ENCODE measurements at regions not wholly inside any gene's neighbourhood (a gene's known extent, or its start where the extent isn't known, plus 50 kb on each side); places are given as distances from the start of the nearest gene placed in this dataset.
"Not testable (repeated sequence)": the region's sequence is repeated elsewhere in the genome, so short reads cannot be mapped to it uniquely, and the experiment has no call there.

DNA sequence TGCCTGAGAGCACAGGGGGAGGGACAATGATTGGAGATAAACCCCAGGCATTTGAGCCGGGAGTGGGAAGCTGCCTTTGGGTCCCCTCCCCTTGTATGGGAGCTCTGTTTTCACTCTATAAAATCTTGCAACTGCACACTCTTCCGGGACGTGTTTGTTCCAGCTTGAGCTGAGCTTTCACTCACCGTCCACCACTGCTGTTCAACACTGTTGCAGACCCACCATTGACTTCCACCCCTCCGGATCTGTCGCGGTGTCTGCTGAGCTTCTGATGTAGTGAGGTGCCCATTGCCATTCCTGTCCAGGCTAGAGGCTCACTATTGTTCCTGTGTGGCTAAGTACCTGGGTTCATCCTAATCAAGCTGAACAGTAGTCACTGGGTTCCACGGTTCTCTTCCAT, 231.6 kb upstream of the CWC22 start:
- H3K9me3 Mint-ChIP-seq = no peaks in the 10 kb centered on the region
- H3K4me1 Mint-ChIP-seq (ENCODE audit: low read depth) = no peaks in the 10 kb centered on the region
- no peaks in the 10 kb centered on the region for H3K36me3 Mint-ChIP-seq (ENCODE audit: low read depth)
- no peak overlapping the region for H3K27ac Mint-ChIP-seq
- intact Hi-C loops (cut with micrococcal nuclease) = no loop called here
- no peaks in the 10 kb centered on the region for H3K27me3 Mint-ChIP-seq
- H3K4me3 Mint-ChIP-seq = no peak overlapping the region

DNA sequence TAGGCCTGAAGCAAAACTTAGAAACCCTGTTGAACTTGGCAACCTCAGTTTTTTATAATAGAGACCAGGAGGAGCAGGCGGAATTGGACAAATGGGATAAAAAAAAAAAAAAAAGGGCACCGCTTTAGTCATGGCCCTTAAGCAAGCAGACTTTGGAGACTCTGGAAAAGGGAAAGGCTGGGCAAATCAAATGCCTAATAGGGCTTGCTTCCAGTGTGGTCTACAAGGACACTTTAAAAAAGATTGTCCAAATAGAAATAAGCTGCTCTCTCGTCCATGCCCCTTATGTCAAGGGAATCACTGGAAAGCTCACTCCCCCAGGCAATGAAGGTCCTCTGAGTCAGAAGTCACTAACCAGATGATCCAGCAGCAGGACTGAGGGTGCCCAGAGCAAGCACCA, 229.0 kb upstream of the CWC22 start:
- intact Hi-C loops (cut with micrococcal nuclease); H3K27ac Mint-ChIP-seq; H3K36me3 Mint-ChIP-seq (ENCODE audit: low read depth); H3K4me1 Mint-ChIP-seq (ENCODE audit: low read depth); H3K27me3 Mint-ChIP-seq; H3K4me3 Mint-ChIP-seq: not testable (repeated sequence)
- peaks cover 20% of the 10 kb centered on the region for H3K9me3 Mint-ChIP-seq

DNA sequence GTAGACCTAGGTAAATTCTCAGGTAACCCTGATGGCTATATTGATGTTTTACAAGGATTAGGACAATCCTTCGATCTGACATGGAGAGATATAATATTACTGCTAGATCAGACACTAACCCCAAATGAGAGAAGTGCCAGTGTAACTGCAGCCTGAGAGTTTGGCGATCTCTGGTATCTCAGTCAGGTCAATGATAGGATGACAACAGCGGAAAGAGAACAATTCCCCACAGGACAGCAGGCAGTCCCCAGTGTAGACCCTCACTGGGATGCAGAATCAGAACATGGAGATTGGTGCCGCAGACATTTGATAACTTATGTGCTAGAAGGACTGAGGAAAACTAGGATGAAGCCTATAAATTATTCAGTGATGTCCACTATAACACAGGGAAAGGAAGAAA, 228.4 kb upstream of the CWC22 start:
- H3K27me3 Mint-ChIP-seq; H3K4me1 Mint-ChIP-seq (ENCODE audit: low read depth); H3K27ac Mint-ChIP-seq; H3K36me3 Mint-ChIP-seq (ENCODE audit: low read depth); H3K4me3 Mint-ChIP-seq; intact Hi-C loops (cut with micrococcal nuclease): not testable (repeated sequence)
- peaks cover 22% of the 10 kb centered on the region for H3K9me3 Mint-ChIP-seq

DNA sequence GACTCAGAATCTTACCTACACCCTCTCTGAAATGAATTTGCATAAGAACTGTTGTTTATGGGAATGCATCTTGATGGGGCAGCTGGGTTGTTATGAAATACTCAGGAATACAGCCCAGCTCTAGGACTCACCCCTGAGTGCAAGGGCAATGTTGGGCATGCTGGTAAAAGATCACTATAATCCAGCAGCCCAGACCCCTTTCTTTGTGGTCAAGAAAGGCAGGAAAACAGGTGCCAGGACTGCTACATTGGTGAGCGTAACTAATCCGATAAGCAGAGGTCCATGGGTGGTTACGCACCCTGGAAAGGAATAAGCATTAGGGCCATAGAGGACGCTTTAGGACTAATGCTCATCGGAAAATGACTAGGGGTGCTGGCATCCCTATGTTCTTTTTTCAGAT, 227.9 kb upstream of the CWC22 start:
- H3K27me3 Mint-ChIP-seq; H3K27ac Mint-ChIP-seq; H3K4me3 Mint-ChIP-seq; H3K4me1 Mint-ChIP-seq (ENCODE audit: low read depth); intact Hi-C loops (cut with micrococcal nuclease); H3K36me3 Mint-ChIP-seq (ENCODE audit: low read depth): not testable (repeated sequence)
- H3K9me3 Mint-ChIP-seq = peaks cover 22% of the 10 kb centered on the region

DNA sequence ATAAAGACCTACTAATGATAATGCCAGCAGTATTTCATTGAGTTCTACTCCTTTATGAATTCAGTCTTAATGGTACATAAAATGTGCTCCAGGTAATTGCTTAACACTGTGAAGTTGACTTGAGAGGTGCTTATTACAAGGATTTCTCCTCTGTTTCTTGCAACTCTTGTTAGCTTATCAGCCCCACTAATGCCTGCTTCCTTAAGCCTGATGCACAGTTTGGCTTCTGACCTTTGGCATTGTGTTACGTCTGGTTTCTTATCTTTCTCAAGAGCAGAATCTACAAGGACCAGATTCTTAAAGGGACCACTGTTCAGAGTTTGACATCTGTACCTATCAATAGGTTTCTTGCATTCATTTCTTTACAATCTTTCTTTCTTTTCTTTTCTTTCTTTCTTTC, 223.9 kb upstream of the CWC22 start:
- no peaks in the 10 kb centered on the region for H3K27me3 Mint-ChIP-seq
- intact Hi-C loops (cut with micrococcal nuclease) = no loop called here
- H3K4me1 Mint-ChIP-seq (ENCODE audit: low read depth) = no peaks in the 10 kb centered on the region
- peaks cover 22% of the 10 kb centered on the region for H3K9me3 Mint-ChIP-seq
- H3K36me3 Mint-ChIP-seq (ENCODE audit: low read depth) = no peaks in the 10 kb centered on the region
- no peak overlapping the region for H3K27ac Mint-ChIP-seq
- no peak overlapping the region for H3K4me3 Mint-ChIP-seq

DNA sequence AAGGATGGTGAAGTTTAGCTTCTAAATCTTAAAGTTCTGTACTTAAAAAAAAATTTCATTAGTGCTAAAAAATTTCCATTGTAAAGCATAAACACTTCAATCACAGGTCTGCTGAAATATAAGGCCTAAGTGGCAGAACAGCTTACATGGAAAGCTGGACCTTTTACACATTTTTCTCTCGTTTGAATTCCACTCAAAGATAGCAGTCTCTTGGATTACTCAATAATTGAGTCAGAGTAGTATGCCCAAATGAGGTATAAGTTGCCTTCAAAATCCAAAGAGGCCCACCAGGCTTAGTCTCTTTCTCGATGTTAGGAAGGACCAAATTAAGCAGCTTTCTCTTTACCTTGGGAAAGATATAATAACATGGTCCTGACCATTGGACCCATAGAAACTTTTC, 220.4 kb upstream of the CWC22 start:
- intact Hi-C loops (cut with micrococcal nuclease) = no loop called here

DNA sequence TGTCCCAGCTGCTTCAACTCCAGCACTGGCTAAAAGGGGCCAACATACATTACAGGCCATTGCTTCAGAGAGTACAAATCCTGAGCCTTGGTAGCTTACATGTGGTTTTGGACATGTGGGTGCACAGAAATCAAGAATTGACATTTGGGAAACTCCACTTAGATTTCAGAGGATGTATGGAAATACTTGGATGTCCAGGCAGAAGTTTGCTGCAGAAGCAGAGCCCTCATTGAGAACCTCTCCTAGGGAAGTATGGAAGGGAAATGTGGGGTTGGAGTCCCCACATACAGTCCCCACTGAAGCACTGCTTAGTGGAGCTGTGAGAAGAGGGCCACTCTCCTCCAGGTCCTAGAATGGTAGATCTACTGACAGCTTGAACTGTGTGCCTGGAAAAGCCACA, 218.0 kb upstream of the CWC22 start:
- no peaks in the 10 kb centered on the region for H3K36me3 Mint-ChIP-seq (ENCODE audit: low read depth)
- intact Hi-C loops (cut with micrococcal nuclease) = no loop called here

More for the DNA sequence above, 220.4 kb upstream of the CWC22 start:
- Mint-ChIP-seq H3K4me3 (no peak overlapping the region), H3K9me3 (peaks cover 43% of the 10 kb centered on the region), H3K36me3 (ENCODE audit: low read depth) (no peaks in the 10 kb centered on the region), H3K27me3 (no peaks in the 10 kb centered on the region), H3K4me1 (ENCODE audit: low read depth) (no peaks in the 10 kb centered on the region), H3K27ac (no peak overlapping the region)

DNA sequence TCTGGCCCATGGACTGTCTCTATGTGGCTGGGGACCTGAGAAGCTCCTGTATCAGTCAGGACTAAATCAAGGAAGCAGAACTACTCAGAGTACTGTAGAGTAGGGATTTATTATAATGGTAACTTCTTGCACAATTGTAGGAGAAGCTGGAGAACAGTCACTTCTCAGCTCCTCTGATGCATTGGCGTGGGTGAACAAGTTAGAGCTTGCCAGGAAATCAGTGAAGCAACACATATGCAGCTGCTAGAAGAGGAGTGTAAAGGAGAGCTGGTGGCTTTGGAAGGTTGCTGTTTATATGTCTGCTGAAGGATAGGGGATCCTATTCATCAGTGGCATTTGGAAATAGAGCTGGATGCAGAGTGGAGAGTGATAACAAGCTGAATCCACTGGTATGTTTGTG, 215.5 kb upstream of the CWC22 start:
- Mint-ChIP-seq H3K27me3 (no peaks in the 10 kb centered on the region), H3K4me1 (ENCODE audit: low read depth) (no peaks in the 10 kb centered on the region), H3K36me3 (ENCODE audit: low read depth) (no peaks in the 10 kb centered on the region), H3K9me3 (peaks cover 36% of the 10 kb centered on the region), H3K4me3 (no peak overlapping the region), H3K27ac (no peak overlapping the region)
- intact Hi-C loops (cut with micrococcal nuclease) = no loop called here

More for the DNA sequence above, 218.0 kb upstream of the CWC22 start:
- Mint-ChIP-seq H3K4me3 (no peak overlapping the region), H3K4me1 (ENCODE audit: low read depth) (no peaks in the 10 kb centered on the region), H3K27ac (no peak overlapping the region), H3K27me3 (no peaks in the 10 kb centered on the region), H3K9me3 (peaks cover 36% of the 10 kb centered on the region)

DNA sequence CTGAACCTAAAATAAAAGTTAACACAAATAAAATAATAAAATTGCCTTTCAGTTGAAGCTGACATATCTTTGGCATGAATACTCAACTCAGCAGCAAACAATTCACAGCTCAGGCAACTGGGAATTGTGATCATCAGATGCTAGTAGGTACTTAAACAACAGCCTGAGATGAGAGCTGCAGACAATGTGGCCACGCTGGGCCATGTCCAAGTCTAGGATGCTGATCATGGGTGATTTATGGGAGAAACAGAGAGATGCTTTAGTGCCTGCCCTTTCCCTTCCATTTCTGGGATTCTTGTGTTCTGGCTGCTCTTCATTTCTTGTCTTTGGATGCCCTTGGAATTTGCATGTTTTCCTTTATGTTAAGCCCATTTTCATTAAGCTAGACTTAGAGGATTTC, 212.4 kb upstream of the CWC22 start:
- Mint-ChIP-seq H3K4me1 (ENCODE audit: low read depth) (no peaks in the 10 kb centered on the region), H3K4me3 (no peak overlapping the region), H3K9me3 (peaks cover 37% of the 10 kb centered on the region), H3K27ac (no peak overlapping the region), H3K36me3 (ENCODE audit: low read depth) (no peaks in the 10 kb centered on the region), H3K27me3 (no peaks in the 10 kb centered on the region)
- intact Hi-C loops (cut with micrococcal nuclease) = no loop called here

DNA sequence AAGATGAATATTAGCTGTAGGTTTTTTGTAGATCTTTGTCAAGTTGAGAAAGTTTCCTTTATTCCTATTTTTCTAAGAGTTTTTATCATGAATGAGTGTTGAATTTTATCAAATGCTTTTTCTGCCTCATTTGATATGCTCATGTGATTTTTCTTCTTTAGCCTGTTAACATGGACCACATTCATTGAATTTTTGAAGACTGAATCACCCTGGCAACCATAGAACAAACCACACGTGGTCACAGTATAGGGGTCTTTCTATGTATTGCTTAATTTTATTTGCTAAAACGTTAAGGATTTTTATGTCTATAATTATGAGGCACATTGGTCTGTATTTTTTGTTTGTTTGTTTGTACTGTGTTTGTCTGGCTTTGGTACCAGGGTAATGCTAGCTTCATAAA, 201.7 kb upstream of the CWC22 start:
- H3K27ac Mint-ChIP-seq = no peak overlapping the region
- no peaks in the 10 kb centered on the region for H3K27me3 Mint-ChIP-seq
- H3K9me3 Mint-ChIP-seq = no peaks in the 10 kb centered on the region
- H3K36me3 Mint-ChIP-seq (ENCODE audit: low read depth) = no peaks in the 10 kb centered on the region
- no peaks in the 10 kb centered on the region for H3K4me1 Mint-ChIP-seq (ENCODE audit: low read depth)
- no peak overlapping the region for H3K4me3 Mint-ChIP-seq
- intact Hi-C loops (cut with micrococcal nuclease) = no loop called here

DNA sequence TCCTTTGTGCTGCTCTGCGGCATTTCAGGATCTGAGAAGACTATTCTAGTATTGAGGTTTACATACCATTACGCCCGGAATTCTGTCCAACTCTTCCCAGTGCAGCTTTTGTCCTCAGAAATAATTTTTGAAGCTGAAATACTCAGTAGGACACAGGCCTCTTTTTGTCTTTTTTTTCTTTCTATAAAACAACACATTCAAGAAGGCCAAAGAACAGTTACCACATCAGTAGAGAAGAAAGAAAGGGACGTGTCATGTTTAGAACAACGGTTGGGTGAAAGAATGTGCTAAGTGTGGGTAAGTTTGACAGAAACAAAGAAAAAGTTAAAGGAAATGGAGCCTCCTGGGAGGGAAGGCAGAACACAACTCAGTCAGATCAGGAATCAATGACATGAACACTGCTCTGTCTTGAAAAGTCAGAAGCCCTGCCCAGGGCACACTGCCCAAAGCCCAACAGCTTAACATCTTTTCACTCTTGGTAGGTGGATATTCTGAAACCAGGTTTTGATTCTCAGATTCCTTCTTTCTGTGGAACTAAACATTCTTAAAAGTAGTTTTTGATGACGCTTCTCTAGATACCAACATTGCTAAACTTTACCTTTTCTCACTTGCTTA, 198.6 kb upstream of the CWC22 start:
- H3K9me3 Mint-ChIP-seq = no peaks in the 10 kb centered on the region
- intact Hi-C loops (cut with micrococcal nuclease) = no loop called here
- no peaks in the 10 kb centered on the region for H3K4me1 Mint-ChIP-seq (ENCODE audit: low read depth)
- H3K36me3 Mint-ChIP-seq (ENCODE audit: low read depth) = no peaks in the 10 kb centered on the region
- H3K27me3 Mint-ChIP-seq = no peaks in the 10 kb centered on the region
- H3K4me3 Mint-ChIP-seq = no peak overlapping the region
- no peak overlapping the region for H3K27ac Mint-ChIP-seq

DNA sequence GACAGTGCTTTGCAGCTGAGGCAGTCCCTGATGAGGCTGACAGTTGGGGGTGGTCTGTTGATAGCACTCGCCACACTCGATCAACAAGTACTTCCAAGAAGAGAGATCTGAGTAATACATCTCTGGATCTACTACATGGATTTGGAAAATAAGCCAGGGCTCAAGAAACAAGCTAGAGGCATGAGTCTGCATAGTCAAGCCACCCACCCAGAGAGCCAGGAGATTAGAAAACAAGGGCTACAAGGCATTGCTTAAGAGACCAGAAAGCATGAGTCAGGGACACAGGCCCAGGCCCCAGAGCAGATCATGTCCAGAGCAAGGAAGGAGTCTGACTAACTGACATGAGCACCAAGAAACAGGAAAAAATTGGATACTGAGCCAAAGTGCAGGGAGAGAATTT, 196.9 kb upstream of the CWC22 start:
- Mint-ChIP-seq H3K4me1 (ENCODE audit: low read depth) (no peaks in the 10 kb centered on the region), H3K4me3 (no peak overlapping the region), H3K27ac (no peak overlapping the region), H3K9me3 (no peaks in the 10 kb centered on the region), H3K27me3 (no peaks in the 10 kb centered on the region), H3K36me3 (ENCODE audit: low read depth) (no peaks in the 10 kb centered on the region)
- intact Hi-C loops (cut with micrococcal nuclease) = no loop called here

DNA sequence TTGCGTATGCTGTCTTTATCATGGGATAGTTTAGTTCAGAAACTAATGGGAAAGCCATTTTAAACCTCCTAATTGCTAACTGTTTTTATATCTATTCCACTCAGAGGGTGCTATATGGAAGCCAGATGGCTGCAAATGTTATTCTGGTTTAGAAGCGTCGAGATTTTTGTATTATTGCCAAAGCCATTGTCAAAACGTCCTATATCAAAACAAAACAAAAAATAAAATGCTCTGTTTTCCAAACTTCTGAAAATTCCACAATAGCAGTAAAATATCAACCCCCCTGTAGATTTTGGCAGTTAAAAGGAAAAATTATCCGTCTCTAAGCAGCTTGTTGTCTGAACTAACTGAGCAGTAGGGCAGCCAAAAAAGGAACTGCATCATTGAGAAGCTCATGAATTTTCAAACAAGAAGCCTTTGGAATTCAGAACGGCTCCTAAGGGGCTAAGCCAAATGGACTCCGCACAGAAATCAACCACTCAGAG, 195.4 kb upstream of the CWC22 start:
- intact Hi-C loops (cut with micrococcal nuclease) = no loop called here
- Mint-ChIP-seq H3K27ac (no peak overlapping the region), H3K4me1 (ENCODE audit: low read depth) (no peaks in the 10 kb centered on the region), H3K9me3 (no peaks in the 10 kb centered on the region), H3K27me3 (no peaks in the 10 kb centered on the region), H3K4me3 (no peak overlapping the region), H3K36me3 (ENCODE audit: low read depth) (no peaks in the 10 kb centered on the region)

DNA sequence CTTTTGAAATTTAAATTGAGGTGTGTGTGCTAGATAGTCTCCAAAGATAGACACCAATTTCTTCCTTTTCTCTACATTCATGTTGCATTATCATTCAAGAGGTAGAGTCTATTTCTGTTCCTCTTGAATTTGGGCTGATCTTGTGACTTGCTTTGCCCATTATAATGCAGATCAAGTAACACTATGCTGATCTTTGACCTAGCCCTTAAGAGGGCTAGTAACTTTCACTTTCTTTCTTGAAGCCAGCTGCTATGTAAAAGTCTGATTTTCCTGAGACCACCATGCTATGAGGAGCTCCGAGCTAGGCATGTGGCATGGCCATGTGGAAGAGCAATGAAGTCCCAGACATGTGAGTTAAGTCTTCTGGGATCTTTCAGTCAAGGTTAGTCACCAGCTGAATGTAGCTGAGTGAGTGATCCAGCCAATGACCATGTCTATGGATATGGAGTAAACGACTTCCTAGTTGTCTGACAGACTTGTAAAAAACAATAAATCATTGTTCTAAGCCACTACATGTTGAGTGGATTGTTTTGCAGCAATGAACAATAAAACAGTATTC, 189.4 kb upstream of the CWC22 start:
- intact Hi-C loops (cut with micrococcal nuclease) = no loop called here
- Mint-ChIP-seq H3K4me1 (ENCODE audit: low read depth) (no peaks in the 10 kb centered on the region), H3K9me3 (no peaks in the 10 kb centered on the region), H3K27ac (no peak overlapping the region), H3K4me3 (no peak overlapping the region), H3K27me3 (no peaks in the 10 kb centered on the region), H3K36me3 (ENCODE audit: low read depth) (no peaks in the 10 kb centered on the region)

DNA sequence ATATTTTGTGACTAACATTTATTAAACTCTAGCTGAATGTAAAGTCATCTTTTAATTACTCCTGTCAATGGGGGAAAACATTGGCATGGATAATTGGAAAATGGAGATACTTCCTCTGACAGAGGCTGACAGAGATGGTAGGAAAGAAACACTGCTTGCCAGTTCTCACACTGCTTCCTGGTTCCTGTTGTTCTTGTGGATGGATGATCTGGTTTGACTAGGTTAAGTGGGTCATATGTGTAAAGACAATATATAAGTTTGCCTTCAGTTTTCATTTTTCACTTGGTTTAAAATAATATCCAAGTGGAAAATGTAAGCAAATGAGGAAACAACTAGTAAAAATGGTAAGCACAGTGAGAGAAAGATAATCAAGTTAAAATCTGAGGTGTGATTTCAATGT, 188.8 kb upstream of the CWC22 start:
- Mint-ChIP-seq H3K36me3 (ENCODE audit: low read depth) (no peaks in the 10 kb centered on the region), H3K4me3 (no peak overlapping the region), H3K4me1 (ENCODE audit: low read depth) (no peaks in the 10 kb centered on the region), H3K27me3 (no peaks in the 10 kb centered on the region), H3K27ac (no peak overlapping the region), H3K9me3 (no peaks in the 10 kb centered on the region)
- intact Hi-C loops (cut with micrococcal nuclease) = no loop called here

All from dendritic cell treated with granulocyte-macrophage colony-stimulating factor and Interleukin-4, amounts not matched to agents 40 ng/mL and 50 ng/mL, for 4 days (primary cell).